WTC11 (cell line): ENCODE measurements at regions not wholly inside any gene's neighbourhood (a gene's known extent, or its start where the extent isn't known, plus 50 kb on each side); places are given as distances from the start of the nearest gene placed in this dataset.

Source experiments
- ATF3 ChIP-seq: sonication (generic); formaldehyde crosslinking; conservative IDR thresholded peaks from 2 replicates; pipeline ENCODE4 v1.8.1; 2022; ENCODE audit warnings: mild to moderate bottlenecking, missing genetic modification reagents
- CREB1 ChIP-seq: sonication (generic); formaldehyde crosslinking; IDR thresholded peaks from 2 replicates; pipeline ENCODE4 v1.8.0; 2023; ENCODE audit warnings: mild to moderate bottlenecking, missing genetic modification reagents
- CTCF ChIP-seq: fragments of 200-600 bp; IDR thresholded peaks from 2 replicates; pipeline ENCODE4 v1.8.0; 2022; ENCODE audit warnings: antibody characterized with exemption
- E2F4 ChIP-seq: sonication (generic); formaldehyde crosslinking; IDR thresholded peaks from 2 replicates; pipeline ENCODE4 v1.8.1; 2022; ENCODE audit warnings: low read depth, mild to moderate bottlenecking, moderate library complexity, missing genetic modification reagents, borderline replicate concordance
- ERG ChIP-seq: fragments of 250-450 bp; sonication (Bioruptor Pico); IDR thresholded peaks from 2 replicates; pipeline ENCODE4 v1.8.0; 2021; ENCODE audit warnings: mild to moderate bottlenecking
- JUN ChIP-seq: sonication (generic); formaldehyde crosslinking; IDR thresholded peaks from 2 replicates; pipeline ENCODE4 v1.8.0; 2023; ENCODE audit warnings: mild to moderate bottlenecking, missing genetic modification reagents
- MLX ChIP-seq: sonication (generic); formaldehyde crosslinking; IDR thresholded peaks from 2 replicates; pipeline ENCODE4 v1.8.1; 2023; ENCODE audit warnings: mild to moderate bottlenecking, missing genetic modification reagents, moderate library complexity
- NR3C1 ChIP-seq: sonication (generic); formaldehyde crosslinking; conservative IDR thresholded peaks from 2 replicates; pipeline ENCODE4 v1.8.1; 2023; ENCODE audit warnings: low read depth, mild to moderate bottlenecking, missing genetic modification reagents
- SP1 ChIP-seq: sonication (generic); formaldehyde crosslinking; conservative IDR thresholded peaks from 2 replicates; pipeline ENCODE4 v1.8.1; 2022; ENCODE audit warnings: missing genetic modification reagents
- USF1 ChIP-seq: sonication (generic); formaldehyde crosslinking; IDR thresholded peaks from 2 replicates; pipeline ENCODE4 v1.8.0; 2022; ENCODE audit warnings: mild to moderate bottlenecking, missing genetic modification reagents

GRCh38 chr18:47721876-47722275 is 208.6 kb downstream of the SMAD2 start:
- TF ChIP-seq CREB1 (CRISPR knock-in tag) (no peak), MLX (CRISPR knock-in tag) (no peak), ERG (CRISPR knock-in tag) (no peak), JUN (CRISPR knock-in tag) (no peak), NR3C1 (no peak), CTCF (no peak), E2F4 (CRISPR knock-in tag) (no peak), USF1 (CRISPR knock-in tag) (no peak), SP1 (no peak), ATF3 (CRISPR knock-in tag) (no peak)
